Thyroid gland (tissue), 4 donors: ENCODE measurements at regions not wholly inside any gene's neighbourhood (a gene's known extent, or its start where the extent isn't known, plus 50 kb on each side); places are given as distances from the start of the nearest gene placed in this dataset.

Experiments used
- POLR2A ChIP-seq, 2 donors: fragments of 450-650 bp; IDR thresholded peaks; one replicate each; pipeline ENCODE4 v1.6.1; 2017; ENCODE audit warnings: antibody characterized with exemption in 2 of 2, mild to moderate bottlenecking in 2 of 2, moderate library complexity in 1 of 2
- TF ChIP-seq, protein P1 (sequence below), 6 experiments: fragments of 200-600 bp in 3 of 6; fragments of 450-650 bp in 3 of 6; sonication (generic) in 3 of 6; IDR thresholded peaks; one replicate each; pipeline ENCODE4 v1.5.1; 2016 to 2019; ENCODE audit warnings: antibody characterized with exemption in 6 of 6, mild to moderate bottlenecking in 2 of 6, inconsistent platforms in 1 of 6, moderate library complexity in 1 of 6

DNA sequence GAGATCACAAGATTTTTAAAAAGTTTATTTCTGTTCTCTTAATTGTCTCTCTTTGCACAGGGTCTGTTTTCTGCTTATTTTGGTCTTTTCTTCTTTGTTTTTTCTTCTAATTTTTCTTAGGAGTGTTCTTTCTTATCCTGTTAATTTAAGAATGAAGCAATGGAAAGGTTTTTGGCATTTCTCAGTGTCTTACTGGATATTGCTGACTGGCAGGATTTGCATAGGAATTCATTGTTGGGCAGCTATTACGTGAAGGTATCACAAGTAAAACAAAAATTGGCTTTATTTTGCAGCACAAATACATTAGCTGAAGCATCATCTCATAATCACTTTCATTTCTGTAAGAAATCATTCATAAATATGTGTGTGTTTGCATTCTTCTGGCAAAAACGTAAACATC is 566.9 kb upstream of the CDH6 start:
- TF ChIP-seq, protein P1, sequence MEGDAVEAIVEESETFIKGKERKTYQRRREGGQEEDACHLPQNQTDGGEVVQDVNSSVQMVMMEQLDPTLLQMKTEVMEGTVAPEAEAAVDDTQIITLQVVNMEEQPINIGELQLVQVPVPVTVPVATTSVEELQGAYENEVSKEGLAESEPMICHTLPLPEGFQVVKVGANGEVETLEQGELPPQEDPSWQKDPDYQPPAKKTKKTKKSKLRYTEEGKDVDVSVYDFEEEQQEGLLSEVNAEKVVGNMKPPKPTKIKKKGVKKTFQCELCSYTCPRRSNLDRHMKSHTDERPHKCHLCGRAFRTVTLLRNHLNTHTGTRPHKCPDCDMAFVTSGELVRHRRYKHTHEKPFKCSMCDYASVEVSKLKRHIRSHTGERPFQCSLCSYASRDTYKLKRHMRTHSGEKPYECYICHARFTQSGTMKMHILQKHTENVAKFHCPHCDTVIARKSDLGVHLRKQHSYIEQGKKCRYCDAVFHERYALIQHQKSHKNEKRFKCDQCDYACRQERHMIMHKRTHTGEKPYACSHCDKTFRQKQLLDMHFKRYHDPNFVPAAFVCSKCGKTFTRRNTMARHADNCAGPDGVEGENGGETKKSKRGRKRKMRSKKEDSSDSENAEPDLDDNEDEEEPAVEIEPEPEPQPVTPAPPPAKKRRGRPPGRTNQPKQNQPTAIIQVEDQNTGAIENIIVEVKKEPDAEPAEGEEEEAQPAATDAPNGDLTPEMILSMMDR (IDR thresholded peaks at IDR 0.05) = no peak
- TF ChIP-seq POLR2A (IDR thresholded peaks at IDR 0.05) = no peak
